K562 (cell line): ENCODE measurements at regions not wholly inside any gene's neighbourhood (a gene's known extent, or its start where the extent isn't known, plus 50 kb on each side); places are given as distances from the start of the nearest gene placed in this dataset.

Experiments
- DPF2 ChIP-seq: fragments of 450-650 bp; IDR thresholded peaks from 2 replicates; pipeline ENCODE4 v1.6.1; 2016
- EP400 ChIP-seq: fragments of 450-650 bp; IDR thresholded peaks from 2 replicates; pipeline ENCODE4 v1.6.1; 2017; ENCODE audit warnings: antibody characterized with exemption, mild to moderate bottlenecking, moderate library complexity
- ETV6 ChIP-seq, 3 experiments: fragments of 150-350 bp in 1 of 3; sonication (generic) in 1 of 3; formaldehyde crosslinking in 1 of 3; IDR thresholded peaks; 2 replicates each; pipeline versions ENCODE4 v1.6.1 to v1.8.0; 2014 to 2022; ENCODE audit warnings: borderline replicate concordance in 2 of 3, low read depth in 2 of 3, antibody characterized with exemption in 1 of 3, low read length in 1 of 3, mild to moderate bottlenecking in 1 of 3, missing genetic modification reagents in 1 of 3
- KLF16 ChIP-seq: IDR thresholded peaks from 2 replicates; pipeline ENCODE4 v1.6.1; 2016; ENCODE audit warnings: antibody characterized with exemption
- MEIS2 ChIP-seq: fragments of 450-650 bp; IDR thresholded peaks from 2 replicates; pipeline ENCODE4 v1.6.1; 2014; ENCODE audit warnings: mild to moderate bottlenecking; ENCODE audit not compliant: partially characterized antibody
- NCOR1 ChIP-seq: fragments of 450-650 bp; IDR thresholded peaks from 2 replicates; pipeline ENCODE4 v1.6.1; 2016; ENCODE audit warnings: mild to moderate bottlenecking, moderate library complexity
- PML ChIP-seq: IDR thresholded peaks from 2 replicates; pipeline ENCODE4 v1.6.1; 2012; ENCODE audit warnings: low read length, inconsistent platforms
- SOX6 ChIP-seq: fragments of 450-650 bp; IDR thresholded peaks from 2 replicates; pipeline ENCODE4 v1.6.1; 2014; ENCODE audit warnings: mild to moderate bottlenecking
- TAL1 ChIP-seq: fragments of 450-650 bp; IDR thresholded peaks from 2 replicates; pipeline ENCODE4 v1.6.1; 2016; ENCODE audit warnings: mild to moderate bottlenecking
- YY1 ChIP-seq, 3 experiments: IDR thresholded peaks; 2 replicates each; pipeline ENCODE4 v1.6.1; 2011; ENCODE audit warnings: low read length in 2 of 3, mild to moderate bottlenecking in 2 of 3, moderate library complexity in 2 of 3, borderline replicate concordance in 1 of 3, control low read depth in 1 of 3, low read depth in 1 of 3; ENCODE audit not compliant: insufficient read depth in 3 of 3, insufficient replicate concordance in 2 of 3, control insufficient read depth in 1 of 3, insufficient read length in 1 of 3; ENCODE audit errors: extremely low read depth in 1 of 3
- TF ChIP-seq, protein P1 (sequence below): sonication (generic); formaldehyde crosslinking; IDR thresholded peaks from 2 replicates; pipeline ENCODE4 v1.8.0; 2023; ENCODE audit warnings: mild to moderate bottlenecking, missing genetic modification reagents
- TF ChIP-seq, protein P2 (sequence below), 2 experiments: IDR thresholded peaks in 1 of 2; conservative IDR thresholded peaks in 1 of 2; 2 replicates each; pipeline ENCODE4 v1.6.1; 2016; ENCODE audit warnings: low read depth in 2 of 2, mild to moderate bottlenecking in 1 of 2, missing compliant biosample characterization in 1 of 2, missing genetic modification characterization in 1 of 2, moderate library complexity in 1 of 2
- TF ChIP-seq, protein P3 (sequence below): fragments of 200-800 bp; sonication (Bioruptor generic); IDR thresholded peaks from 2 replicates; pipeline ENCODE4 v1.6.1; 2016; ENCODE audit warnings: missing genetic modification characterization, missing compliant biosample characterization

DNA sequence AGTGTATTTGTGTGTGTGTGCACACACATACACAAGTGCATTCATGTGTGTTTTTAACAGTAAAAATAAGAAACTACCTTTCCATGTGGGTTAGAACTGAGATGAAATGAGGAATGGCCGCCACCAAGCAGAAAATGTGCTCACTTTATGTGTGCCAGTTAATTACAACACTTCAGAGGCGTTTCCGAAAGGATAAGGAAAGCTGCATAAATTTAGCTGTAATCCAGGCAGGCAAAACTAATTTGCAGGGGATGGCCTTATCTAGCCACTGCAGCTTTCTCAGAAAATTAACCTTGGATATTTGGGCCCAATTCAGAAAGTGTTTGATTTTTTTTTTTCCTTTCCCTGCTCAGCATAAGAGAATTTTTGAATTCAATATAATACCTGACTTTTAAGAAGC lies 328.8 kb upstream of the PHF14 start (continued):
- TF ChIP-seq, protein P1, sequence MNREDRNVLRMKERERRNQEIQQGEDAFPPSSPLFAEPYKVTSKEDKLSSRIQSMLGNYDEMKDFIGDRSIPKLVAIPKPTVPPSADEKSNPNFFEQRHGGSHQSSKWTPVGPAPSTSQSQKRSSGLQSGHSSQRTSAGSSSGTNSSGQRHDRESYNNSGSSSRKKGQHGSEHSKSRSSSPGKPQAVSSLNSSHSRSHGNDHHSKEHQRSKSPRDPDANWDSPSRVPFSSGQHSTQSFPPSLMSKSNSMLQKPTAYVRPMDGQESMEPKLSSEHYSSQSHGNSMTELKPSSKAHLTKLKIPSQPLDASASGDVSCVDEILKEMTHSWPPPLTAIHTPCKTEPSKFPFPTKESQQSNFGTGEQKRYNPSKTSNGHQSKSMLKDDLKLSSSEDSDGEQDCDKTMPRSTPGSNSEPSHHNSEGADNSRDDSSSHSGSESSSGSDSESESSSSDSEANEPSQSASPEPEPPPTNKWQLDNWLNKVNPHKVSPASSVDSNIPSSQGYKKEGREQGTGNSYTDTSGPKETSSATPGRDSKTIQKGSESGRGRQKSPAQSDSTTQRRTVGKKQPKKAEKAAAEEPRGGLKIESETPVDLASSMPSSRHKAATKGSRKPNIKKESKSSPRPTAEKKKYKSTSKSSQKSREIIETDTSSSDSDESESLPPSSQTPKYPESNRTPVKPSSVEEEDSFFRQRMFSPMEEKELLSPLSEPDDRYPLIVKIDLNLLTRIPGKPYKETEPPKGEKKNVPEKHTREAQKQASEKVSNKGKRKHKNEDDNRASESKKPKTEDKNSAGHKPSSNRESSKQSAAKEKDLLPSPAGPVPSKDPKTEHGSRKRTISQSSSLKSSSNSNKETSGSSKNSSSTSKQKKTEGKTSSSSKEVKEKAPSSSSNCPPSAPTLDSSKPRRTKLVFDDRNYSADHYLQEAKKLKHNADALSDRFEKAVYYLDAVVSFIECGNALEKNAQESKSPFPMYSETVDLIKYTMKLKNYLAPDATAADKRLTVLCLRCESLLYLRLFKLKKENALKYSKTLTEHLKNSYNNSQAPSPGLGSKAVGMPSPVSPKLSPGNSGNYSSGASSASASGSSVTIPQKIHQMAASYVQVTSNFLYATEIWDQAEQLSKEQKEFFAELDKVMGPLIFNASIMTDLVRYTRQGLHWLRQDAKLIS, result no peak
- TF ChIP-seq, protein P2, sequence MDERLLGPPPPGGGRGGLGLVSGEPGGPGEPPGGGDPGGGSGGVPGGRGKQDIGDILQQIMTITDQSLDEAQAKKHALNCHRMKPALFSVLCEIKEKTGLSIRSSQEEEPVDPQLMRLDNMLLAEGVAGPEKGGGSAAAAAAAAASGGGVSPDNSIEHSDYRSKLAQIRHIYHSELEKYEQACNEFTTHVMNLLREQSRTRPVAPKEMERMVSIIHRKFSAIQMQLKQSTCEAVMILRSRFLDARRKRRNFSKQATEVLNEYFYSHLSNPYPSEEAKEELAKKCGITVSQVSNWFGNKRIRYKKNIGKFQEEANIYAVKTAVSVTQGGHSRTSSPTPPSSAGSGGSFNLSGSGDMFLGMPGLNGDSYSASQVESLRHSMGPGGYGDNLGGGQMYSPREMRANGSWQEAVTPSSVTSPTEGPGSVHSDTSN (CRISPR knock-in tag; IDR thresholded peaks at IDR 0.05; ENCODE audit: low read depth), result no peak
- TF ChIP-seq, protein P2 (tag; conservative IDR thresholded peaks at IDR 0.05; ENCODE audit: low read depth), result peak; percentile 71
- TF ChIP-seq KLF16, result peak; percentile 64
- TF ChIP-seq EP400, result peak; percentile 23; the same call in 1 of the 2 replicates
- peak; percentile 57; the same call in 1 of the 2 replicates for TF ChIP-seq NCOR1
- TF ChIP-seq MEIS2, result peak; percentile 65
- TF ChIP-seq ETV6 (IDR thresholded peaks at IDR 0.05; ENCODE audit: borderline replicate concordance in 1 of 2, low read depth in 2 of 2, low read length in 1 of 2), result 0 out of 4 replicates have a peak, but pooled peaks of 1 of the 2 experiments have one; percentile 42
- no peak for TF ChIP-seq ETV6 (CRISPR knock-in tag; IDR thresholded peaks at IDR 0.05; ENCODE audit: borderline replicate concordance)
- 0 out of 2 replicates have a peak, but pooled peaks have one; percentile 16 for TF ChIP-seq SOX6
- peak; percentile 78 for TF ChIP-seq TAL1
- peak in 1 of 3 experiments; percentile 72 for TF ChIP-seq YY1 (IDR thresholded peaks at IDR 0.05; ENCODE audit: borderline replicate concordance in 1 of 3, control insufficient read depth in 1 of 3, extremely low read depth in 1 of 3, insufficient read depth in 3 of 3, insufficient read length in 1 of 3, insufficient replicate concordance in 2 of 3, low read depth in 1 of 3, low read length in 2 of 3)
- peak; percentile 52; the same call in 1 of the 2 replicates for TF ChIP-seq PML
- TF ChIP-seq, protein P3, sequence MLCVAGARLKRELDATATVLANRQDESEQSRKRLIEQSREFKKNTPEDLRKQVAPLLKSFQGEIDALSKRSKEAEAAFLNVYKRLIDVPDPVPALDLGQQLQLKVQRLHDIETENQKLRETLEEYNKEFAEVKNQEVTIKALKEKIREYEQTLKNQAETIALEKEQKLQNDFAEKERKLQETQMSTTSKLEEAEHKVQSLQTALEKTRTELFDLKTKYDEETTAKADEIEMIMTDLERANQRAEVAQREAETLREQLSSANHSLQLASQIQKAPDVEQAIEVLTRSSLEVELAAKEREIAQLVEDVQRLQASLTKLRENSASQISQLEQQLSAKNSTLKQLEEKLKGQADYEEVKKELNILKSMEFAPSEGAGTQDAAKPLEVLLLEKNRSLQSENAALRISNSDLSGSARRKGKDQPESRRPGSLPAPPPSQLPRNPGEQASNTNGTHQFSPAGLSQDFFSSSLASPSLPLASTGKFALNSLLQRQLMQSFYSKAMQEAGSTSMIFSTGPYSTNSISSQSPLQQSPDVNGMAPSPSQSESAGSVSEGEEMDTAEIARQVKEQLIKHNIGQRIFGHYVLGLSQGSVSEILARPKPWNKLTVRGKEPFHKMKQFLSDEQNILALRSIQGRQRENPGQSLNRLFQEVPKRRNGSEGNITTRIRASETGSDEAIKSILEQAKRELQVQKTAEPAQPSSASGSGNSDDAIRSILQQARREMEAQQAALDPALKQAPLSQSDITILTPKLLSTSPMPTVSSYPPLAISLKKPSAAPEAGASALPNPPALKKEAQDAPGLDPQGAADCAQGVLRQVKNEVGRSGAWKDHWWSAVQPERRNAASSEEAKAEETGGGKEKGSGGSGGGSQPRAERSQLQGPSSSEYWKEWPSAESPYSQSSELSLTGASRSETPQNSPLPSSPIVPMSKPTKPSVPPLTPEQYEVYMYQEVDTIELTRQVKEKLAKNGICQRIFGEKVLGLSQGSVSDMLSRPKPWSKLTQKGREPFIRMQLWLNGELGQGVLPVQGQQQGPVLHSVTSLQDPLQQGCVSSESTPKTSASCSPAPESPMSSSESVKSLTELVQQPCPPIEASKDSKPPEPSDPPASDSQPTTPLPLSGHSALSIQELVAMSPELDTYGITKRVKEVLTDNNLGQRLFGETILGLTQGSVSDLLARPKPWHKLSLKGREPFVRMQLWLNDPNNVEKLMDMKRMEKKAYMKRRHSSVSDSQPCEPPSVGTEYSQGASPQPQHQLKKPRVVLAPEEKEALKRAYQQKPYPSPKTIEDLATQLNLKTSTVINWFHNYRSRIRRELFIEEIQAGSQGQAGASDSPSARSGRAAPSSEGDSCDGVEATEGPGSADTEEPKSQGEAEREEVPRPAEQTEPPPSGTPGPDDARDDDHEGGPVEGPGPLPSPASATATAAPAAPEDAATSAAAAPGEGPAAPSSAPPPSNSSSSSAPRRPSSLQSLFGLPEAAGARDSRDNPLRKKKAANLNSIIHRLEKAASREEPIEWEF (CRISPR knock-in tag), result no peak
- peak; percentile 58; the same call in 1 of the 2 replicates for TF ChIP-seq DPF2
